Mesenchymal stem cell (in vitro differentiated cells and primary cell): ENCODE measurements at regions not wholly inside any gene's neighbourhood (a gene's known extent, or its start where the extent isn't known, plus 50 kb on each side); places are given as distances from the start of the nearest gene placed in this dataset.

Source experiments
- DNase-seq: peaks from one replicate; pipeline ENCODE4 v3.0.0-alpha.2; 2013
- H2AFZ ChIP-seq: one replicate; pipeline ENCODE4 v1.6.1; 2013; ENCODE audit warnings: low read depth, mild to moderate bottlenecking, control low read depth, inconsistent platforms, low read length, moderate library complexity
- H2AK5ac ChIP-seq: 2 replicates; pipeline ENCODE4 v1.6.1; 2013; ENCODE audit warnings: low read length, moderate library complexity, mild to moderate bottlenecking, inconsistent platforms; ENCODE audit not compliant: severe bottlenecking
- H2BK120ac ChIP-seq: one replicate; pipeline ENCODE4 v1.6.1; 2013; ENCODE audit warnings: low read depth, mild to moderate bottlenecking, inconsistent platforms, low read length, moderate library complexity
- H2BK12ac ChIP-seq, 2 experiments: one replicate each; pipeline ENCODE4 v1.6.1; 2013; ENCODE audit warnings: inconsistent platforms in 2 of 2, low read length in 2 of 2, mild to moderate bottlenecking in 2 of 2, moderate library complexity in 2 of 2, control low read depth in 1 of 2
- H2BK15ac ChIP-seq: one replicate; pipeline ENCODE4 v1.6.1; 2013; ENCODE audit warnings: mild to moderate bottlenecking, low read depth, inconsistent platforms; ENCODE audit not compliant: poor library complexity, severe bottlenecking
- H2BK5ac ChIP-seq: 2 replicates; pipeline ENCODE4 v1.6.1; 2013; ENCODE audit warnings: low read depth, mild to moderate bottlenecking, low read length, control low read depth, inconsistent platforms; ENCODE audit not compliant: poor library complexity, severe bottlenecking
- H3K14ac ChIP-seq, 2 experiments: one replicate each; pipeline ENCODE4 v1.6.1; 2013; ENCODE audit warnings: inconsistent platforms in 2 of 2, low read length in 2 of 2, control low read depth in 1 of 2, mild to moderate bottlenecking in 1 of 2, moderate library complexity in 1 of 2
- H3K18ac ChIP-seq, 2 experiments: one replicate each; pipeline ENCODE4 v1.6.1; 2013; ENCODE audit warnings: inconsistent platforms in 2 of 2, low read length in 2 of 2, control low read depth in 1 of 2, low read depth in 1 of 2, mild to moderate bottlenecking in 1 of 2
- H3K23ac ChIP-seq, 2 experiments: one replicate each; pipeline ENCODE4 v1.6.1; 2013; ENCODE audit warnings: inconsistent platforms in 2 of 2, low read length in 2 of 2, mild to moderate bottlenecking in 2 of 2, moderate library complexity in 2 of 2, control low read depth in 1 of 2
- H3K27ac ChIP-seq: 2 replicates; pipeline ENCODE4 v1.5.1; 2013; ENCODE audit warnings: mild to moderate bottlenecking, moderate library complexity, low read length, control low read depth, inconsistent platforms; ENCODE audit not compliant: poor library complexity, severe bottlenecking
- H3K27me3 ChIP-seq, 2 experiments: 2 replicates each; pipeline versions ENCODE4 v1.6.1 to v1.7.0; 2013; ENCODE audit warnings: low read length in 2 of 2, mild to moderate bottlenecking in 2 of 2, moderate library complexity in 2 of 2, control low read depth in 1 of 2, inconsistent platforms in 1 of 2; ENCODE audit not compliant: control insufficient read depth in 1 of 2, insufficient read depth in 1 of 2
- H3K36me3 ChIP-seq, 2 experiments: 2 replicates each; pipeline versions ENCODE4 v1.6.1 to v1.7.0; 2013; ENCODE audit warnings: low read length in 2 of 2, control low read depth in 1 of 2, inconsistent platforms in 1 of 2, low read depth in 1 of 2, mild to moderate bottlenecking in 1 of 2; ENCODE audit not compliant: insufficient read depth in 2 of 2, control insufficient read depth in 1 of 2
- H3K4ac ChIP-seq, 2 experiments: one replicate each; pipeline ENCODE4 v1.6.1; 2013; ENCODE audit warnings: inconsistent platforms in 2 of 2, low read length in 2 of 2, mild to moderate bottlenecking in 2 of 2, moderate library complexity in 2 of 2, control low read depth in 1 of 2, low read depth in 1 of 2
- H3K4me1 ChIP-seq: 2 replicates; pipeline ENCODE4 v1.6.1; 2013; ENCODE audit warnings: low read depth, low read length, control low read depth; ENCODE audit not compliant: control insufficient read depth, insufficient read depth
- H3K4me2 ChIP-seq: 2 replicates; pipeline ENCODE4 v1.6.1; 2013; ENCODE audit warnings: low read length, mild to moderate bottlenecking, inconsistent platforms; ENCODE audit not compliant: poor library complexity, severe bottlenecking
- H3K4me3 ChIP-seq, 2 experiments: 2 replicates each; pipeline versions ENCODE4 v1.5.1 to v1.7.0; 2013; ENCODE audit warnings: low read length in 2 of 2, mild to moderate bottlenecking in 2 of 2, control low read depth in 1 of 2, low read depth in 1 of 2; ENCODE audit not compliant: insufficient read depth in 1 of 2
- H3K79me1 ChIP-seq: replicated peaks from 2 replicates; pipeline ENCODE4 v1.6.1; 2013; ENCODE audit warnings: mild to moderate bottlenecking, control low read depth, low read length, inconsistent platforms; ENCODE audit not compliant: poor library complexity, severe bottlenecking
- H3K9ac ChIP-seq: 2 replicates; pipeline ENCODE4 v1.7.0; 2013; ENCODE audit warnings: mild to moderate bottlenecking, low read length, moderate library complexity
- H3K9me3 ChIP-seq: 2 replicates; pipeline ENCODE4 v1.7.0; 2013; ENCODE audit warnings: mild to moderate bottlenecking, low read length; ENCODE audit not compliant: control insufficient read depth
- H4K8ac ChIP-seq: one replicate; pipeline ENCODE4 v1.6.1; 2013; ENCODE audit warnings: inconsistent platforms, mild to moderate bottlenecking, low read length, moderate library complexity
- H4K91ac ChIP-seq: one replicate; pipeline ENCODE4 v1.6.1; 2013; ENCODE audit warnings: mild to moderate bottlenecking, low read length, inconsistent platforms
- WGBS: methylation state at CpG from one replicate; pipeline ENCODE4 v1.1.7; 2013; ENCODE audit warnings: mixed read lengths; 5-methylcytosine and 5-hydroxymethylcytosine counted together

DNA sequence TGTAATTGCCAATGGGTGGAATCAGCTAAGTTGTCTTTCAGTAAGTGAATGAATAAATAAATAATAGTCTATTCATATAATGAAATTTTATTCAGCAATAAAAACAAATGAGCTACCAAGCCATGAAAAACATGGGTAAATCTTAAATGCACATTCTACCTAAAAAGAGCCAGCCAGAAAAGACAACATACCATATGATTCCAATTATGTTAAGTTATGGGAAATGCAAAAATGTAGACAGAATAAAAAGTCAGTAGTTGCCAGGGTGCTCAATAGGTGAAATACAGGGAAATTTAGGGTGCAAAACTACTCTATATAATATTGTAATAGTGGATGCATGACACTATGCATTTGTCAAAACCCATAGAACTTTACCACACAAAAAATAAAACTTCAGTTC lies 277.2 kb upstream of the EPHA6 start:
- H4K8ac ChIP-seq: no peak overlapping the region
- H3K18ac ChIP-seq: no peak overlapping the region
- H3K4me1 ChIP-seq: no peaks in the 10 kb centered on the region
- H3K4me2 ChIP-seq: no peak overlapping the region
- no peak overlapping the region for H3K14ac ChIP-seq
- no peak overlapping the region for H3K9ac ChIP-seq
- no peak overlapping the region for H2AK5ac ChIP-seq
- H3K23ac ChIP-seq: no peak overlapping the region
- H3K79me1 ChIP-seq: no peaks in the 10 kb centered on the region
- H3K27ac ChIP-seq: no peak overlapping the region
- peaks cover 6% of the 10 kb centered on the region for H3K9me3 ChIP-seq
- no peak overlapping the region for H3K4me3 ChIP-seq
- no peak overlapping the region for H2BK5ac ChIP-seq
- no peak overlapping the region for H2AFZ ChIP-seq
- H2BK120ac ChIP-seq: no peak overlapping the region
- no peaks in the 10 kb centered on the region for H3K36me3 ChIP-seq
- DNase-seq: no peak
- no peak overlapping the region for H2BK15ac ChIP-seq
- H4K91ac ChIP-seq: no peak overlapping the region
- no peaks in the 10 kb centered on the region for H3K27me3 ChIP-seq
- H3K4ac ChIP-seq: no peak overlapping the region
- H2BK12ac ChIP-seq: no peak overlapping the region

DNA sequence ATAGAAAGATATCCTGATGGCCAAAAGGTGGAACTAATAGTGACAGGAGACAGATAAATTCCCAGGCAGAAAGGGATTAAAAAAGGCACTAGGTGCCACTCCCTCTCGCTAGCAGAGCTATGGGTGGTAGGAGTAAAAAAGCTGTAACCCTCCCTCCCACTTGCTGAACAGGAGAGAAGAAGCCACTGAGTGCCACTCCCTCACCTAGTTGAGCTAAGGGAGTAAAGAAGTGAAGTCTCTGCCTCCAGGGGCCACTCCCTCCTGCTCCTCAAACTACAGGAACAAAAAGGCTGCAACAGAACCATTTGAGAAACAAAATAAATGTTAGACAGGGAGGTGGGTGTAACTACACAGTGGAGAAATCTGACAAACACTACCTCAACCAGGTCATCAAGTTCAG lies 276.2 kb upstream of the EPHA6 start:
- H4K8ac ChIP-seq: no peak overlapping the region
- H3K4me1 ChIP-seq: no peaks in the 10 kb centered on the region
- H4K91ac ChIP-seq: no peak overlapping the region
- H3K4me3 ChIP-seq: no peak overlapping the region
- no peak overlapping the region for H2BK12ac ChIP-seq
- H3K79me1 ChIP-seq: no peaks in the 10 kb centered on the region
- no peak for DNase-seq
- H3K9ac ChIP-seq: no peak overlapping the region
- H3K23ac ChIP-seq: no peak overlapping the region
- H2BK15ac ChIP-seq: no peak overlapping the region
- H3K27ac ChIP-seq: no peak overlapping the region
- H3K14ac ChIP-seq: no peak overlapping the region
- no peak overlapping the region for H2AK5ac ChIP-seq
- 80% methylated on average over 1 of the region's 1 CpG for WGBS
- H3K27me3 ChIP-seq: no peaks in the 10 kb centered on the region
- no peak overlapping the region for H3K4ac ChIP-seq
- peaks cover 8% of the 10 kb centered on the region for H3K9me3 ChIP-seq
- H3K18ac ChIP-seq: no peak overlapping the region
- H3K36me3 ChIP-seq: no peaks in the 10 kb centered on the region
- no peak overlapping the region for H2BK5ac ChIP-seq
- no peak overlapping the region for H3K4me2 ChIP-seq
- no peak overlapping the region for H2BK120ac ChIP-seq
- no peak overlapping the region for H2AFZ ChIP-seq

DNA sequence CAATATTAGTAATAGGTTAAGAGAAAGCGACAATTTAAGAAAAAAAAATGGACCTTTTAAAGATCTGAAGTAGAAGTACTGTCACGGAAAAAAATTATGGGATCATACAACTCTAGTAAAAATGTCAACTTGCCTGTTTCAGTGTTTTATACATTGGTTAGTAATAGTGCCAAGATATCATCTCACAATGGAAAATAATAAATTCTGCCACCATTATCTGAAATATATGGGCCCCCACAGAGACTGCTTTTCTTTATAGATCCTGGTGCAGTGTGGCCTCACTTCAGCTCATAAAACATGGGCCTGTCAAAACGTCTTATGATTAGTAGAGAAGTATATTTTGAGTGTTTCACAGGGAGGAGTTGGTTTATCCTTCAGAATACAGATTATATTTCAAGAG lies 266.3 kb upstream of the EPHA6 start:
- H2BK5ac ChIP-seq: no peak overlapping the region
- no peak overlapping the region for H2BK120ac ChIP-seq
- no peak overlapping the region for H3K4me3 ChIP-seq
- H3K36me3 ChIP-seq: no peaks in the 10 kb centered on the region
- no peak overlapping the region for H2AK5ac ChIP-seq
- no peak for DNase-seq
- H3K4ac ChIP-seq: no peak overlapping the region
- no peak overlapping the region for H3K23ac ChIP-seq
- no peak overlapping the region for H3K4me2 ChIP-seq
- peaks cover 4% of the 10 kb centered on the region for H3K9me3 ChIP-seq
- 65% methylated on average over 3 of the region's 3 CpGs for WGBS
- H3K4me1 ChIP-seq: no peaks in the 10 kb centered on the region
- no peak overlapping the region for H3K9ac ChIP-seq
- H4K91ac ChIP-seq: no peak overlapping the region
- H3K14ac ChIP-seq: no peak overlapping the region
- H4K8ac ChIP-seq: no peak overlapping the region
- no peak overlapping the region for H3K18ac ChIP-seq
- no peaks in the 10 kb centered on the region for H3K79me1 ChIP-seq
- H2AFZ ChIP-seq: no peak overlapping the region
- H3K27ac ChIP-seq: no peak overlapping the region
- no peak overlapping the region for H2BK12ac ChIP-seq
- no peaks in the 10 kb centered on the region for H3K27me3 ChIP-seq
- no peak overlapping the region for H2BK15ac ChIP-seq

DNA sequence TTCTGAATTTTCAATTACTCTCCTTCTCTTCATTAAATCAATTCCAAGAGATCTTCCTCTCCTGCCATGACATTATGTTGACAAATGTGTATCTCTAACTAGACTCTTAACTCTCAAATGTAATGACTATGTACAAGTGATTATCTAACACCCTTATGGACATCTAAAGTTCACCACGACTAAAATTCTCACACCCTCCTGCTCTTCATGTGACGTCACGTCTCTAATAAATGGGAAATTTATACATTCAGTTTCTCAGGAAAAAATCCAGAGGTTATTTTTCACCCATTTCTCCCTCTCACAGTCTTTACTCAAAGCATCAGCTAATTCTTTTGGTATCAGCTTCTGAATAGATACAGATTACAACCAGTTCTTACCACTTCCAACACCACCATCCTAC lies 237.5 kb upstream of the EPHA6 start:
- Histone ChIP-seq H2BK120ac (no peak overlapping the region), H2BK5ac (no peak overlapping the region), H3K18ac (no peak overlapping the region), H3K4me2 (no peak overlapping the region), H3K27me3 (no peaks in the 10 kb centered on the region), H3K79me1 (no peaks in the 10 kb centered on the region), H3K4me3 (no peak overlapping the region), H2BK12ac (no peak overlapping the region), H2AK5ac (no peak overlapping the region), H3K9ac (no peak overlapping the region), H4K91ac (no peak overlapping the region), H3K4me1 (no peaks in the 10 kb centered on the region), H3K23ac (no peak overlapping the region), H2BK15ac (no peak overlapping the region), H3K14ac (no peak overlapping the region), H3K9me3 (peaks cover 5% of the 10 kb centered on the region), H2AFZ (no peak overlapping the region), H4K8ac (no peak overlapping the region), H3K4ac (no peak overlapping the region), H3K36me3 (no peaks in the 10 kb centered on the region), H3K27ac (no peak overlapping the region)
- no peak for DNase-seq
- WGBS: 78% methylated on average over 3 of the region's 3 CpGs
